Lower leg skin (tissue), 3 donors: ENCODE measurements at regions not wholly inside any gene's neighbourhood (a gene's known extent, or its start where the extent isn't known, plus 50 kb on each side); places are given as distances from the start of the nearest gene placed in this dataset.

Experiments used
- POLR2A ChIP-seq, 2 donors: fragments of 450-650 bp; IDR thresholded peaks; one replicate each; pipeline ENCODE4 v1.6.1; 2016 to 2017; ENCODE audit warnings: antibody characterized with exemption in 2 of 2, mild to moderate bottlenecking in 1 of 2, moderate library complexity in 1 of 2
- TF ChIP-seq, protein P1 (sequence below), 3 donors: fragments of 450-650 bp; IDR thresholded peaks; one replicate each; pipeline ENCODE4 v1.5.1; 2016; ENCODE audit warnings: antibody characterized with exemption in 3 of 3, mild to moderate bottlenecking in 3 of 3, moderate library complexity in 2 of 3

DNA sequence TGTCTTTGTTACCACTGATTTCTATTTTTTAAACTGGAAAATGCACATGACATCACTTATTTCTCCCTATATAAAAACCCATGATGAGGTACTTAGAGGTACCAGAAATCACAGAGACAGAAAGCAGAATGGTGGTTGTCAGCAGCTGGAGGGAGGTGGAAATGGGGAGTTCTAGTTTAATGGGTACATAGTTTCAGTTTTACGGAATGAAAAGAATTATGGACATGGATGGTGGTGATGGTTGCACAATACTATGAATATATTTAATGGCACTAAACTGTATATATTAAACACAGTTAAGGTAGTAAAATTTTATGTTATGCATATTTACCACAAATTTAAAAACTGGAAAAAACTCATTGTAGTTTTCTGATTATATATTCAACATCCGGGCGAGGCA is 50.5 kb upstream of the CPEB4 start:
- TF ChIP-seq, protein P1, sequence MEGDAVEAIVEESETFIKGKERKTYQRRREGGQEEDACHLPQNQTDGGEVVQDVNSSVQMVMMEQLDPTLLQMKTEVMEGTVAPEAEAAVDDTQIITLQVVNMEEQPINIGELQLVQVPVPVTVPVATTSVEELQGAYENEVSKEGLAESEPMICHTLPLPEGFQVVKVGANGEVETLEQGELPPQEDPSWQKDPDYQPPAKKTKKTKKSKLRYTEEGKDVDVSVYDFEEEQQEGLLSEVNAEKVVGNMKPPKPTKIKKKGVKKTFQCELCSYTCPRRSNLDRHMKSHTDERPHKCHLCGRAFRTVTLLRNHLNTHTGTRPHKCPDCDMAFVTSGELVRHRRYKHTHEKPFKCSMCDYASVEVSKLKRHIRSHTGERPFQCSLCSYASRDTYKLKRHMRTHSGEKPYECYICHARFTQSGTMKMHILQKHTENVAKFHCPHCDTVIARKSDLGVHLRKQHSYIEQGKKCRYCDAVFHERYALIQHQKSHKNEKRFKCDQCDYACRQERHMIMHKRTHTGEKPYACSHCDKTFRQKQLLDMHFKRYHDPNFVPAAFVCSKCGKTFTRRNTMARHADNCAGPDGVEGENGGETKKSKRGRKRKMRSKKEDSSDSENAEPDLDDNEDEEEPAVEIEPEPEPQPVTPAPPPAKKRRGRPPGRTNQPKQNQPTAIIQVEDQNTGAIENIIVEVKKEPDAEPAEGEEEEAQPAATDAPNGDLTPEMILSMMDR (IDR thresholded peaks at IDR 0.05): no peak
- no peak for TF ChIP-seq POLR2A (IDR thresholded peaks at IDR 0.05)
